H1 (cell line): ENCODE measurements at regions not wholly inside any gene's neighbourhood (a gene's known extent, or its start where the extent isn't known, plus 50 kb on each side); places are given as distances from the start of the nearest gene placed in this dataset.

Experiments used
- ATF3 ChIP-seq: IDR thresholded peaks from 2 replicates; pipeline ENCODE4 v1.6.1; 2011; ENCODE audit warnings: low read depth, mild to moderate bottlenecking, low read length; ENCODE audit not compliant: insufficient read depth
- GABPA ChIP-seq: IDR thresholded peaks from 2 replicates; pipeline ENCODE4 v1.6.1; 2011; ENCODE audit warnings: mild to moderate bottlenecking, low read length, moderate library complexity, borderline replicate concordance; ENCODE audit not compliant: insufficient read depth
- MAX ChIP-seq: IDR thresholded peaks from 2 replicates; pipeline ENCODE4 v1.6.1; 2012; ENCODE audit warnings: inconsistent platforms
- NRF1 ChIP-seq: IDR thresholded peaks from 2 replicates; pipeline ENCODE4 v1.6.1; 2011; ENCODE audit warnings: mild to moderate bottlenecking, low read depth, low read length, improper control_type of control experiment
- POLR2A ChIP-seq, 2 experiments: IDR thresholded peaks; 1 replicate in 1 of 2; 2 replicates in 1 of 2; pipeline ENCODE4 v1.6.1; 2011; ENCODE audit warnings: low read depth in 2 of 2, low read length in 2 of 2, mild to moderate bottlenecking in 2 of 2; ENCODE audit errors: control extremely low read depth in 1 of 2
- TAF1 ChIP-seq: IDR thresholded peaks from 2 replicates; pipeline ENCODE4 v1.6.1; 2011; ENCODE audit warnings: mild to moderate bottlenecking, low read depth, low read length
- TEAD4 ChIP-seq: IDR thresholded peaks from 2 replicates; pipeline ENCODE4 v1.6.1; 2012; ENCODE audit warnings: low read depth, low read length, inconsistent platforms, mixed read lengths

GRCh38 chr16:26644912-26645543 is 421.7 kb upstream of the C16orf82 start (continued):
- TF ChIP-seq ATF3 (no peak), GABPA (no peak), TAF1 (no peak), POLR2A (IDR thresholded peaks at IDR 0.05; ENCODE audit: control extremely low read depth in 1 of 2, low read depth in 2 of 2, low read length in 2 of 2) (no peak), NRF1 (no peak), TEAD4 (no peak), MAX (no peak)
